SK-N-SH (cell line): ENCODE measurements at regions not wholly inside any gene's neighbourhood (a gene's known extent, or its start where the extent isn't known, plus 50 kb on each side); places are given as distances from the start of the nearest gene placed in this dataset.

Experiments
- CTCF ChIP-seq: fragments of 200-600 bp; sonication (generic); IDR thresholded peaks from 2 replicates; pipeline ENCODE4 v1.6.1; 2017; ENCODE audit warnings: antibody characterized with exemption, mild to moderate bottlenecking, moderate library complexity
- EZH2phosphoT487 ChIP-seq: fragments of 200-600 bp; sonication (generic); IDR thresholded peaks from 2 replicates; pipeline ENCODE4 v1.6.1; 2017; ENCODE audit warnings: low read depth, mixed run types, mild to moderate bottlenecking, antibody characterized with exemption, moderate library complexity, borderline replicate concordance
- FOXM1 ChIP-seq: IDR thresholded peaks from 2 replicates; pipeline ENCODE4 v1.4.0; 2012; ENCODE audit warnings: low read depth, mild to moderate bottlenecking
- POLR2AphosphoS5 ChIP-seq: IDR thresholded peaks from 2 replicates; pipeline ENCODE4 v1.6.1; 2012; ENCODE audit warnings: low read depth, low read length
- RFX5 ChIP-seq: IDR thresholded peaks from 2 replicates; pipeline ENCODE4 v1.6.1; 2012; ENCODE audit warnings: mild to moderate bottlenecking, improper control_type of control experiment, low read length
- RXRA ChIP-seq: IDR thresholded peaks from 2 replicates; pipeline ENCODE4 v1.4.0; 2012; ENCODE audit warnings: low read depth, mild to moderate bottlenecking, borderline replicate concordance
- USF1 ChIP-seq: IDR thresholded peaks from 2 replicates; pipeline ENCODE4 v1.4.0; 2012; ENCODE audit warnings: low read depth, borderline replicate concordance
- YY1 ChIP-seq: IDR thresholded peaks from 2 replicates; pipeline ENCODE4 v1.4.0; 2012; ENCODE audit warnings: low read depth, mild to moderate bottlenecking

- no peak for TF ChIP-seq USF1
- no peak for TF ChIP-seq YY1
- TF ChIP-seq EZH2phosphoT487, result no peak
- TF ChIP-seq CTCF, result no peak
- TF ChIP-seq RFX5, result no peak
- no peak for TF ChIP-seq RXRA
- no peak for TF ChIP-seq FOXM1
- TF ChIP-seq POLR2AphosphoS5, result no peak
Observed at GRCh38 chr4:81792521-81792920, 320.8 kb upstream of the RASGEF1B start.
